NCI-H1105 (cell line): ENCODE measurements at regions not wholly inside any gene's neighbourhood (a gene's known extent, or its start where the extent isn't known, plus 50 kb on each side); places are given as distances from the start of the nearest gene placed in this dataset.
"Not testable (repeated sequence)": the region's sequence is repeated elsewhere in the genome, so short reads cannot be mapped to it uniquely, and the experiment has no call there.

ENCODE experiments used
- DNase-seq: peaks from one replicate; lab custom pipeline; 2025; lab: John Stamatoyannopoulos, UW

DNA sequence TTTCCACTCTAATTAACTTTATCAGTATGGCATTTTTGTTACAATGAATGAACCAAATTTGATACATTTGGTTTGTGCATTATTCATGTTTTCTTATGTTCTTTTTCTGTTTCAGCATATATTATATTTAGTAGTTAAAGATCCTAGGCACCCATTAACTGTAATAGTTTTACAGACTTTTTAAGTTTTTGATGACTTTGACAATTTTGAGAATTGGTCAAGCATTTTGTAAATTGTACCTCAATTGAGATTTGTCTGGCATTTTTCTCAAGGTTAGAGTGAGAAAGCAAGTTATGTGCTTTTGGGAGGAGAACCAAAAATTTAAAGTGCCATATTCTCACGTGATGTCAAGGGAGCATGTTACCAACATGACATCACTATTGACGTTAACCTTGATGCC, 1019.2 kb downstream of the CDH11 start:
- DNase-seq: no peak

GRCh38 chr16:64098451-64098850, 1023.4 kb downstream of the CDH11 start:
- no peak for DNase-seq

GRCh38 chr16:64096689-64097088, 1025.2 kb downstream of the CDH11 start:
- DNase-seq: no peak

- DNase-seq: no peak
These were observed 1026.8 kb downstream of the CDH11 start for GRCh38 chr16:64094992-64095634.

- no peak for DNase-seq
These were observed 1027.5 kb downstream of the CDH11 start for GRCh38 chr16:64094181-64094965.

- no peak for DNase-seq
These were observed 1029.6 kb downstream of the CDH11 start for GRCh38 chr16:64092271-64092670.

GRCh38 chr16:64090327-64090726, 1031.5 kb downstream of the CDH11 start:
- no peak for DNase-seq

DNA sequence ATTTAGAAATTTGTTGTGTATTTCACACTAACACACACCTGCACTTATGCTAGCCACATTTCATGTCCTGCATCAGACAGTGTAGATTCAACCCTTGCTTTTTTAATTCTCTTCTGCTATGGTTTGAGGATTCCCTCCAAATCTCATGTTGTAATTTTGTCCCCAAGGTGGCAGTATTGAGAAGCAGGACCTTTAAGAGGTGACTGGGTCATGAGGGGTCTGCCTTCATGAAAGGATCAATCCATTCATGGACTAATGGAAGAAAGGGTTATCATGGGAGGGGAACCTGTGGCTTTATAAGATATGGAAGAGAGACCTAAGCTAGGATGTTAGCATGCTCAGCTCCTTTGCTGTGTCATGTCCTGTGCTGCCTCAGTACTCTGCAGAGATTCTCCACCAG, 1032.2 kb downstream of the CDH11 start:
- no peak for DNase-seq

DNA sequence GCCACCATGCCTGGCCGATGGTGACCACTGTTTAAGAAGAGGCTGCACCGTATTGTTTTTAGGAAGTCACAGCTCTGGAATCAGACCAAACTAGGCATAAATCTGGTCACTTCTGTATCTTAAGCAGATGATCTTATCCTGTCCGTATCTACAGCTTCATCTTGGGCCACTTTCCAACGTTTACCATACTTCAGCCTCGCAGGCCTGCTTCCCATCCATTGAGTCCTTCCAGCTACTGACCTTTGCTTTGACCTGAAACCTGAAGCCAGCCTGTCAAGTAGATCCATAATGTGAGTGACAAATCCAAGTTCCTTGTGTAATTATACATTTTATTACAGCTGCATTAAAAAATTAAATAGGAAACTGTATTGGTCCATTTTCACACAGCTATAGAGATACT, 1033.0 kb downstream of the CDH11 start:
- DNase-seq: no peak

DNA sequence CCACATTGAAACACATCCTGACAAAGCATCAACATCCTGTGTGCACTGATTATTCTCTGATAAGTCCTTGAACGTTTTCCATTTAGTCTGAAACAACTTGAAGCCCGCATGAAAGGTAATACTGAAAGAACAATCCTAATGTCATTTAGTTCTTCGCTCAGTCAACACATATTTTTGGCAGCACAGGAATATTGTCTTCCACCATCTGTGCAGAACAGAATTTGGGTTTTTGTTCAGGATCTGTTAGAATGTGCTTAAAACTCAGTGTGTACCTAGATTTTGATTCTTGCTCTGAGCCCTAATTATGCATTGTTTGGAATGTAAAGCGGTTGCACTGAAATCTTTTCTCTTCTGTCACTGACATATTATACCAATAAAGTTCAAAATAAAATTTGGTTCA, 1036.6 kb downstream of the CDH11 start:
- DNase-seq: no peak

DNA sequence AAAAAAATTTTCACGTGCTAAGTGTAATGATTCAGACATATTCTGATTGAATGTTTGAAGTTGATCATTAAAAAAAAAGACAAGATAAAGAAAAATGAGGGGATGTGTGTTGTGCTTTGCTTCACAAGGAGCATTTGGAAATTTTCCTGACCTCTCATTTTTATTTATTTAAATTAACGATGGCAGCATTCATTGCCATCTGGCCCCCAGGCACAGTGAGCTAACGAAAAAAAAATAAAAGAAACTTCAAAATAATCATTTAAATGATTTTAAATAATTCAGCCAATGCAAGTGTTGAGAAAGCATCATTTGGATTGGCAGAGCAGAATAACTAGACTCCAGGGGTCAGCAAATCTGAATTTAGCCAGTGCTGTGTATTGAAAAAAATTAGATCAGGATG, 1037.2 kb downstream of the CDH11 start:
- DNase-seq: no peak

DNA sequence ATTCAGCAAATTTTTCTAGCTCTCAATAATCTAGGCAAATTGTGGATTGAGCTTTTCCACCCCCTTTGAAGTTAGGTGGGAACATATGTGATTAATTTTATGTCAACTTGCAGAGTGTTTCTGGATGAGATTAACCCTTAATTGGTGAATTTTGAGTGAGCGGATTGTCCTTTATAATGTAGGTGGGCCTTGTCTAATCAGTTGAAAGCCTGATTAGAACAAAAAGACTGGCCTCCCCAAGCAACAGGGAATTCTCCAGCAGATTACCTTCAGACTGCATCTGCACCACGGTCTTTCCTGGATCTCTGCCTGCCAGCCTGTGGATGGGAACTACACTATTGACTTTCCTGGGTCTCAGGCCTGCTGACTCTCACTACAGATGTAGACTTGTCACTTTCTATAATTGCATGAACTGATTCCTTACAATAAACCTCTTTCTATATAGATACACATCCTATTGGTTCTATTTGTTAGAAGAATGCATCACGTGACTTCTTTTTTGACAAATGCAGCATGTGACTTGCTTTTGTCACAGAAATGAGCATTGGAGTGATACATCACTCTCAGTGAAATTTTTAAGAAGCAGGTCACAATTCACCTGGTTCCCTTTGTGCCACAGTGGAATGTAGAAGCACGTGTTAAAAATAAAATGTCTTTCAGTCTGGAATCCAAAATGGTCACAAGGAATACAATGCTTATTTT, 1038.3 kb downstream of the CDH11 start:
- no peak for DNase-seq

- DNase-seq: no peak
These were observed 1044.6 kb downstream of the CDH11 start for GRCh38 chr16:64077242-64077641.

DNA sequence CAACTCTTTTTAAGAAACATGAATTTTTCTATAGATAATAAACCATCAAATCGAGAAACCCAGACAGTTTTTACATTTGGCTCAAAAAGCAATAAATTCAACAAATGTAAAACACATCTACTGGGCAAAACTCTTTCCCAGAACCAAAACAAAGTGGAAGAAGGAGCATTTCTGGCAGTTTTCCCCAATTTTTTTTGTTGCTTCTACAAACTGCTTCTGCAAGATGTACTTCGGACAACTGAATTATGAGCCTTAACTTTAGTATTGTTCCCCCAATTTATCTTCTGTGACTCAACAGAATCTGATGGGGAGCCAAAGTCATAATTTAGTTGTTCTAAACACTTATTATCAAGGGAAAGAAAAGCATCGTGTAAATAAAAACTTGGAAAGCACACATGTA, 1047.2 kb downstream of the CDH11 start:
- no peak for DNase-seq

- not testable (repeated sequence) for DNase-seq
These were observed 1049.6 kb downstream of the CDH11 start for GRCh38 chr16:64072131-64072730.

- DNase-seq: no peak
These were observed 1056.3 kb downstream of the CDH11 start for GRCh38 chr16:64065523-64065922.

- DNase-seq: no peak
These were observed 1060.2 kb downstream of the CDH11 start for GRCh38 chr16:64061621-64062020.

DNA sequence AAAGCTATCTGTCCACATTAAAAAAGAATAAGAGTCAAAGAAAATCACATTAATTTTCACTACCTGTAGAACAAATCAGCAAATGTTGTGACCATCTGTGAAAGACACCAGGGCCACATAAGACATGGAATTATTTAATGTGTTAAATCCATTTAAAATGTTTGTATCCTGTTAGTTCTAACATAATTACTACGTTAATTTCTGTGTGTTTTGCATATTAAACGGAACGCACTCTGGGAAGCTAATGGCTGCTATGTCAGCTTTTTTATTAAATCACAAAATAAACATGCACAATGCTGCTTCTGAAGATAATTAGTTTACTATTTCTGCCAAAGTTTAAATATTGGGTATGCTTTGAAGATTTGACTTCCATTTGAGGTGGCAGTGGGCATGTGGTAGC, 1061.2 kb downstream of the CDH11 start:
- DNase-seq: no peak

- DNase-seq: no peak
These were observed 1063.2 kb downstream of the CDH11 start for GRCh38 chr16:64058685-64059084.

DNA sequence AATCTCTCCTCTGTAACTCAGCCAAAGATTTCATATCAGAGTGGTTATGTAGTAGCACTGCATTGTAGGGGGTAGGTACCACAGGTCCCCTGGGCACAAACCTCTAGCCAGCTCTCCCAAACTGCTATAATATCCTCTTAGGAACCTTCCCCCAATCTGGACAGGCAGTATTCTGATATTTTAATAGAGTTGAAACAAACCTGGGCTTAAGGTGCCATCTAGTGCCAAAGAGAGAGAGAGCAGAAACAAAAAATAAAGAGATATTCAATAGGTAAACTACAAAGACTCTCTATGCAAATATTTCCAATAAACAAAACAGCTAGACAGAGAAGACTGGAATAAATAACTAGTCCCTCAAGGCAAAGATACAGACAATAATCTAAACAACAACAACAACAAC, 1070.0 kb downstream of the CDH11 start:
- no peak for DNase-seq

DNA sequence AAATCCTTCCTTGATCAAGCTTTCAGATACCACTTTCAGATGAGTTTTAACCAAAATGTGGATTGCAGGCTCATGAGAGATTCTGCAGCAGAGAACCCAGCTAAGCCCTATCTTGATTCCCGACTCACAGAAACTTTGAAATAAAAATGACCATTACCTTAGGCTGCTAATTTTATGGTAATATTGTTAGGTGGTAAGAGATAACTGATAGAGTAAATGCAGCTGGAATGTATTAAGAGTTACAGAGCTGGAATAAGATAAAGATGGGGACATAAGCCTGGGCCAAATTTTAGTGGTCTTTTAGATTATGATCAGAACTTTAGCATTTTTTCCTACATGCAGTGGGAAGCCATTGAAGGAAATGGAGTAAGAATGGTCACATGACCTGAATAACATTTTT, 1074.0 kb downstream of the CDH11 start:
- no peak for DNase-seq

DNA sequence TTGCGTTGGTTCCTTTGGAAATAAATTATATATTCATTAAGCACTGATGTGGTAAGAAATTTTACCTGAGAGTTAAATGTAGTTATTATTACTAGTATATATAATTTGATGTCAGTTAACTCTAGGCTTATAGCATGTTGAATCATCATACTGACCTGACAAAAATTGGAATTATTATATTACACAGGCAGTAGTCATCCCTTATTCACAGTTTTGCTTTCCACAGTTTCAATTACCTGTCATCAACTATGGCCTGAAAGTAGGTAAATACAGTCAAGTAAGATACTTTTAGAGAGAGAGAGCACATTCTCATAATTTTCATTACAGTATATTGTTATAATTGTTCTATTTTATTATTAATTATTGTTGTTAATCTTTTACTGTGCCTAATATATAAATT, 1074.7 kb downstream of the CDH11 start:
- DNase-seq: no peak

GRCh38 chr16:64035337-64035736, 1086.5 kb downstream of the CDH11 start:
- DNase-seq: no peak
